ENCODE measurements at regions not wholly inside any gene's neighbourhood (a gene's known extent, or its start where the extent isn't known, plus 50 kb on each side); places are given as distances from the start of the nearest gene placed in this dataset.

DNA sequence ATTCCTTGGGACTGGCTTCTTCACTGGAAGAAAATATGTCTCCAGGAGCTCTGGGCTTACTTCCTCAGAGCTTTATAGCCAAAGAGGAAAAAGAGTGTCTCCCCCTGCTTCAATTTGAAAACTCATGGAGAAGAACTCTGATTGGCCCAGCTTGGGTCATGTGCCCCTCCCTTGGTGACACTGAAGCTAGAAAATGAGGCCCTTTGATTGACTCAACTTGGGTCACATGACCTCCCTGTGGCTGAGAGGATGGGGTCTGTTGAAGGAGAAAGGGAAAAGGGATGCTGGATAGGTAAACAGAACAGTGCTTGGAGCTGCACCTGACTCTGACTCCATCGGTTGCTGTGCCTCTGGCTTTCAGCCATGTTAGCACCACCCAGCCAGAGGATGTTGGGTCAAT is 70.6 kb upstream of the KSR1 start:
- no peak overlapping the region for H3K27ac ChIP-seq (ENCODE audit: extremely low read depth, low read depth, low read length)
- CTCF ChIA-PET: interaction anchor here (0.6 to 5.5 kb wide), 5 partner anchors 26 to 372 kb away, joined by 3 to 31 read pairs (median 3); no protein-coding TSS in a partner anchor
- TF ChIP-seq ZBTB44 (tag by site-specific recombination; IDR thresholded peaks at IDR 0.05) (no peak), YY1 (tag by site-specific recombination; IDR thresholded peaks at IDR 0.05) (no peak), ZNF707 (tag by site-specific recombination; IDR thresholded peaks at IDR 0.05) (no peak), ZNF530 (tag by site-specific recombination; IDR thresholded peaks at IDR 0.05; ENCODE audit: low read depth) (no peak), TSHZ1 (tag by site-specific recombination; IDR thresholded peaks at IDR 0.05; ENCODE audit: borderline replicate concordance) (no peak), ZNF354C (tag by site-specific recombination; IDR thresholded peaks at IDR 0.05; ENCODE audit: borderline replicate concordance, low read depth) (no peak), ZNF488 (tag by site-specific recombination; IDR thresholded peaks at IDR 0.05) (no peak)

GRCh38 chr17:27386206-27387075 is 69.8 kb upstream of the KSR1 start:
- no peaks in the 10 kb centered on the region for H3K4me1 ChIP-seq (ENCODE audit: control insufficient read depth, insufficient read depth, low read length)
- POLR2A ChIA-PET: no interaction called here
- H3K27ac ChIP-seq (ENCODE audit: extremely low read depth, low read depth, low read length): no peak overlapping the region
- CTCF ChIA-PET: interaction anchor here (0.6 to 1.9 kb wide), 4 partner anchors 16 to 150 kb away, joined by 3 to 6 read pairs (median 4); no protein-coding TSS in a partner anchor
- H3K9me3 ChIP-seq (ENCODE audit: control insufficient read depth, insufficient read depth, low read depth, low read length): no peaks in the 10 kb centered on the region
- no peak overlapping the region for H3K4me3 ChIP-seq (ENCODE audit: low read depth, low read length)
- TF ChIP-seq ZNF558 (tag by site-specific recombination; IDR thresholded peaks at IDR 0.05): no peak
- TF ChIP-seq ZNF140 (tag by site-specific recombination; IDR thresholded peaks at IDR 0.05): no peak
- no peak for TF ChIP-seq ZNF488 (tag by site-specific recombination; IDR thresholded peaks at IDR 0.05)
- no peak for TF ChIP-seq ZNF2 (tag by site-specific recombination; IDR thresholded peaks at IDR 0.05)
- no peak for TF ChIP-seq ZNF791 (tag by site-specific recombination; IDR thresholded peaks at IDR 0.05)
- no peak for TF ChIP-seq PRDM1 (tag by site-specific recombination; IDR thresholded peaks at IDR 0.05)
- TF ChIP-seq ZNF473 (tag by site-specific recombination; IDR thresholded peaks at IDR 0.05): no peak
- no peaks in the 10 kb centered on the region for H3K36me3 ChIP-seq (ENCODE audit: control insufficient read depth in 2 of 2, insufficient read depth in 1 of 2, low read length in 2 of 2)

More for the DNA sequence above, 70.6 kb upstream of the KSR1 start:
- Histone ChIP-seq H3K4me3 (ENCODE audit: low read depth, low read length) (no peak overlapping the region), H3K36me3 (ENCODE audit: control insufficient read depth in 2 of 2, insufficient read depth in 1 of 2, low read length in 2 of 2) (no peaks in the 10 kb centered on the region), H3K9me3 (ENCODE audit: control insufficient read depth, insufficient read depth, low read depth, low read length) (no peaks in the 10 kb centered on the region), H3K4me1 (ENCODE audit: control insufficient read depth, insufficient read depth, low read length) (no peaks in the 10 kb centered on the region)
- POLR2A ChIA-PET: no interaction called here
